ENCODE measurements at regions not wholly inside any gene's neighbourhood (a gene's known extent, or its start where the extent isn't known, plus 50 kb on each side); places are given as distances from the start of the nearest gene placed in this dataset.

- Histone ChIP-seq H3K9ac (ENCODE audit: low read length) (no peak overlapping the region), H2AFZ (ENCODE audit: low read depth, low read length, severe bottlenecking) (no peak overlapping the region), H3K27ac (ENCODE audit: low read depth, low read length) (no peak overlapping the region), H3F3A (ENCODE audit: insufficient read depth) (no peaks in the 10 kb centered on the region), H3K27me3 (ENCODE audit: low read length) (no peaks in the 10 kb centered on the region), H3K36me3 (ENCODE audit: low read length) (no peaks in the 10 kb centered on the region), H3K9me2 (replicated peaks; ENCODE audit: insufficient read depth, low read length) (no peaks in the 10 kb centered on the region), H3K79me2 (ENCODE audit: insufficient read depth, low read length) (no peaks in the 10 kb centered on the region), H3K9me3 (ENCODE audit: insufficient read depth, low read length) (no peaks in the 10 kb centered on the region), H4K20me1 (ENCODE audit: low read depth, low read length) (no peaks in the 10 kb centered on the region), H3K4me2 (ENCODE audit: low read depth, low read length, poor library complexity, severe bottlenecking) (no peak overlapping the region), H3K4me3 (ENCODE audit: insufficient read depth, low read length, poor library complexity, severe bottlenecking) (no peak overlapping the region)
- TF ChIP-seq EZH2phosphoT487 (conservative IDR thresholded peaks at IDR 0.05; ENCODE audit: low read length) = no peak
- no peak for TF ChIP-seq CTCF (IDR thresholded peaks at IDR 0.05; ENCODE audit: insufficient read depth, low read length, poor library complexity, severe bottlenecking)
Measured at GRCh38 chr5:168207450-168208029, 83.9 kb upstream of the WWC1 start.

GRCh38 chr5:168209244-168209995, 82.0 kb upstream of the WWC1 start:
- Histone ChIP-seq H3K4me3 (ENCODE audit: insufficient read depth, low read length, poor library complexity, severe bottlenecking) (no peak overlapping the region), H3F3A (ENCODE audit: insufficient read depth) (no peaks in the 10 kb centered on the region), H3K36me3 (ENCODE audit: low read length) (no peaks in the 10 kb centered on the region), H3K9ac (ENCODE audit: low read length) (no peak overlapping the region), H3K4me2 (ENCODE audit: low read depth, low read length, poor library complexity, severe bottlenecking) (no peak overlapping the region), H2AFZ (ENCODE audit: low read depth, low read length, severe bottlenecking) (no peak overlapping the region), H3K27me3 (ENCODE audit: low read length) (no peaks in the 10 kb centered on the region), H4K20me1 (ENCODE audit: low read depth, low read length) (no peaks in the 10 kb centered on the region), H3K27ac (ENCODE audit: low read depth, low read length) (no peak overlapping the region), H3K9me3 (ENCODE audit: insufficient read depth, low read length) (no peaks in the 10 kb centered on the region), H3K9me2 (replicated peaks; ENCODE audit: insufficient read depth, low read length) (no peaks in the 10 kb centered on the region), H3K79me2 (ENCODE audit: insufficient read depth, low read length) (no peaks in the 10 kb centered on the region)
- no peak for TF ChIP-seq CTCF (IDR thresholded peaks at IDR 0.05; ENCODE audit: insufficient read depth, low read length, poor library complexity, severe bottlenecking)
- TF ChIP-seq EZH2phosphoT487 (conservative IDR thresholded peaks at IDR 0.05; ENCODE audit: low read length) = no peak

DNA sequence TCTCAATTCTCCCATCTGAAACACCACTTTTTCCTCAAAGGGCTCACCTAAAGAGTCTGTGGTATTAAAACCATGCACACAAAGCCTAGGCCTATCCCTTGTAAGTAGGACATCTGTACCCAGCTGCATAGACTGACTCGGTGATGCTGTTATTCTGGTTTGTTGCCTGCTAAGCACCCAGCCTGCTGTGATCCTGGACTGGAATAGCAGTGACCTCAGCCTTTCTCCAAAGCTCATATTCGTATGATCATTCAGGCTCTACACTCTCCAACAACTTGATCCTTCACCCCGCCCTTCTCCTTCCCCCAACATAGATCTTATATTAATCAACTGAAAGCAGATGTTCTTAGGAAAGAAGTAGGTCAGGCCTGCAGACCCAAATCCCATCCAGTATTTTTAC, 81.4 kb upstream of the WWC1 start:
- H3K9ac ChIP-seq (ENCODE audit: low read length) = no peak overlapping the region
- no peak for TF ChIP-seq EZH2phosphoT487 (conservative IDR thresholded peaks at IDR 0.05; ENCODE audit: low read length)
- TF ChIP-seq CTCF (IDR thresholded peaks at IDR 0.05; ENCODE audit: insufficient read depth, low read length, poor library complexity, severe bottlenecking) = no peak
- H4K20me1 ChIP-seq (ENCODE audit: low read depth, low read length) = no peaks in the 10 kb centered on the region
- H3K9me2 ChIP-seq (replicated peaks; ENCODE audit: insufficient read depth, low read length) = no peaks in the 10 kb centered on the region
- no peaks in the 10 kb centered on the region for H3K36me3 ChIP-seq (ENCODE audit: low read length)
- H3K79me2 ChIP-seq (ENCODE audit: insufficient read depth, low read length) = no peaks in the 10 kb centered on the region
- no peak overlapping the region for H3K4me3 ChIP-seq (ENCODE audit: insufficient read depth, low read length, poor library complexity, severe bottlenecking)
- no peak overlapping the region for H2AFZ ChIP-seq (ENCODE audit: low read depth, low read length, severe bottlenecking)
- no peak overlapping the region for H3K27ac ChIP-seq (ENCODE audit: low read depth, low read length)
- H3K4me2 ChIP-seq (ENCODE audit: low read depth, low read length, poor library complexity, severe bottlenecking) = no peak overlapping the region
- no peaks in the 10 kb centered on the region for H3K27me3 ChIP-seq (ENCODE audit: low read length)
- H3F3A ChIP-seq (ENCODE audit: insufficient read depth) = no peaks in the 10 kb centered on the region
- no peaks in the 10 kb centered on the region for H3K9me3 ChIP-seq (ENCODE audit: insufficient read depth, low read length)

Data from SU-DHL-6 (cell line).